AG09319 (cell line): ENCODE measurements at regions not wholly inside any gene's neighbourhood (a gene's known extent, or its start where the extent isn't known, plus 50 kb on each side); places are given as distances from the start of the nearest gene placed in this dataset.

Source experiments
- DNase-seq: peaks from one replicate; pipeline ENCODE4 v3.0.0-alpha.2; 2010; ENCODE audit warnings: low read depth; ENCODE audit errors: extremely low read depth
- TF ChIP-seq, protein P1 (sequence below): IDR thresholded peaks from 2 replicates; pipeline ENCODE4 v1.5.1; 2011; ENCODE audit warnings: low read depth, mild to moderate bottlenecking, inconsistent platforms, low read length, moderate library complexity

DNA sequence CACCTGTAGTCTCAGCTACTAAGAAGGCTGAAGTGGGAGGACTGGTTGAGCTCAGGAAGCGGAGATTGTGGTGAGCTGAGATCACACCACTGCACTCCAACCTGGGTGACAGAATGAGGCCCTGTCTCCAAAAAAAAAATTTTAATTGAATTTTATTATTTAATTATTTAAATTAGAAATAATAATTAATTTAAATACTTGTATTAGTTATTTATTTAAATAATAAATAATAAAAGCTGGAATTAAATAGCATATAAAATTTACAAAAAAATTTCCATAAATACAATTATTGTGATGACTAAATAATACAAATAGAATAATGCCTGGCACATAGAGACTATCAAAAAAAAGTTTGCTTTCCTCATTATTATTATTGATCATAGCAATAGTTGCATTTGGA is 371.5 kb downstream of the KCNA4 start:
- no peak for DNase-seq
- TF ChIP-seq, protein P1, sequence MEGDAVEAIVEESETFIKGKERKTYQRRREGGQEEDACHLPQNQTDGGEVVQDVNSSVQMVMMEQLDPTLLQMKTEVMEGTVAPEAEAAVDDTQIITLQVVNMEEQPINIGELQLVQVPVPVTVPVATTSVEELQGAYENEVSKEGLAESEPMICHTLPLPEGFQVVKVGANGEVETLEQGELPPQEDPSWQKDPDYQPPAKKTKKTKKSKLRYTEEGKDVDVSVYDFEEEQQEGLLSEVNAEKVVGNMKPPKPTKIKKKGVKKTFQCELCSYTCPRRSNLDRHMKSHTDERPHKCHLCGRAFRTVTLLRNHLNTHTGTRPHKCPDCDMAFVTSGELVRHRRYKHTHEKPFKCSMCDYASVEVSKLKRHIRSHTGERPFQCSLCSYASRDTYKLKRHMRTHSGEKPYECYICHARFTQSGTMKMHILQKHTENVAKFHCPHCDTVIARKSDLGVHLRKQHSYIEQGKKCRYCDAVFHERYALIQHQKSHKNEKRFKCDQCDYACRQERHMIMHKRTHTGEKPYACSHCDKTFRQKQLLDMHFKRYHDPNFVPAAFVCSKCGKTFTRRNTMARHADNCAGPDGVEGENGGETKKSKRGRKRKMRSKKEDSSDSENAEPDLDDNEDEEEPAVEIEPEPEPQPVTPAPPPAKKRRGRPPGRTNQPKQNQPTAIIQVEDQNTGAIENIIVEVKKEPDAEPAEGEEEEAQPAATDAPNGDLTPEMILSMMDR = no peak

DNA sequence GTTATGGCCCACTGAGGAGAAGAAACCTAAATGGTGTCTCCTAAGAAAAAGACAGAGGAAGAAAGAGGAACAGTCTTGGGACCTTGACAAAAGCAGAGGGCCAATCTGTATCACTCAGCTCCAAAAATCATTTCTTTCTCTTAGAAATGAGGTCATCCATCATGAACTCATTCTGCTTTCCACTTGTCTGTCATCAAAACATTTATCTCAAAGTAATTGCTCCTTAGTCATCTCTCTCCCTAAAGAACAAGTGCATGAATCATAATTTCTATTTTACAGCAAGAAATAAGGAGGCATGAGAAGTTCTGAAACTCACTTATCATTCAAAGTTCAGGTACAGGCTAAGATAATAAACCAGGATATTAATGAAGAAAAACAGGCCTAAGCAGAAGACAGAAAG is 375.6 kb downstream of the KCNA4 start:
- no peak for DNase-seq

DNA sequence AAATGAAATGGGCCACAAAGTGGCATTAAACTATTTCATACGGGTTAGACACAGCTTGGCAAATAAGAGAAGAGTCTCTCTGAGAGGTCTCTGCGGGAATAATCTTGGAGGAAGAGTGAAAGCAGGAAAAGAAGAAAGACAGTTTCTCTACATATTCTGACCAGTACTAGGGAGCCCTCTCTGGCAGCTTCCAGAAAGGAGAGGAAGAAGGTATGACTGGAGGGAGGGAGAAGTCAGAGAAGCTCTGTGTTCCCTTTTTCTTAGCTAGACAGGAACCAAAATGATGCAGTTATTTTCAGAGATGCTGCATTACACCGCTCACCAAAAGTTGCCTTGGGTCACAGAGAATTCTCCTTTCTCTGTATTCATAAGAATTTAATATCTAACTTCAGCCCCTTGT is 382.1 kb downstream of the KCNA4 start:
- DNase-seq = no peak
- TF ChIP-seq, protein P1 = no peak

More for the DNA sequence above, 375.6 kb downstream of the KCNA4 start:
- TF ChIP-seq, protein P1 = no peak

DNA sequence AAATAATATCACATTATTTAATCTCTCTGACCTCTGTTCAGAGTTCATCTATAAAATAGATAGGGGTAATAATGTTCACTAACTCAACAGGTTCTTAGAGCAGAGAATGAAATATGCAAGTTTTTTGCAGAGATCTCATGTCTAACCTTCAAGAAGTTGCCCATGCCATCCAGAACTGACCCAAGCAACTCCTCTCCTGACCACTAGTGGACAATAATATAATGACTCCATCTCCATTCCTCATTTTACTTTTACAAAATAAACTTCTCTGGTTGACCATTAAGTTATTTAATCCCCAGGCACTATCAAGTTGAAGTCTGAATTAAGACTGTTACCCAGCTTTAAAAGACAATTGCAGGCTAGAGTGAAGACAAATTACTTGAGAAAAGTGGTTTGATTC is 382.6 kb downstream of the KCNA4 start:
- no peak for DNase-seq
- TF ChIP-seq, protein P1 = no peak

DNA sequence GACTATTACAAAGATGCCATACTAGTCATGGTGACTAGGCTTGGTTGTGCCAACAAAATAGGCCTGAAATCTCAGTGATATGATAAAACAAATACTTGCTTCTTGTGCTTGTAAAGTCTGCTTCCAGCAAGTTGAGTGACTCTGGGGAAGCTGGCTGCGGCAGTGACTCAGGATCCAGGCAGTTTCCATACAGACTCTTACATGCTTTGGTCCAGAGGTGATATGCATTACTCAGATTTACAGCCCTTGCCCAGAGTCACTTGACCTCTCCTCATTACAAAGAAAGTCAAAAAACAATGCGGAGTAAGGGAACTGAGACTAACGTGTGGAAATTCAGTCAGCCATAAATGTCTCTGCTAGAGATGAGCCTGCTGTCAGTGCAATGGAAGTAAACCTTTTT is 387.5 kb downstream of the KCNA4 start:
- TF ChIP-seq, protein P1 = no peak
- DNase-seq = no peak

DNA sequence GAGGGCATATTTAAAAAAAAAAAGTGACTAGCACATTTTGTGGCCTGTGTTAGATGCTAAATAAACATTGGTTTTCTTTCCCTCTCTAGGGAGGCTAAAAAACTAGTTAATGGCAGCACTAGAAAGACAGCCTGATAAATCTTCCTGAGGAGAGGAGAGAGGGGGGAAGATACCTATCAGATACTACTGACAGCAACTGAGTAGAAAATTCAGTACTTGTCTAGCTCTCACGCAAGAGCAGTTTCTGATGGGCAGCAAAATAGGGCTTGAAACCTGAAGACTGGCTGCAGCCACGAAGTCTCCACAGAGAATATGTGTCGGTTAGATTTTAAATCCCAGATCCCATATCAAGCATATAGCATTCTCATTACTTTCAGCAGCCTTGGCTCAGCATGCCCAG is 388.2 kb downstream of the KCNA4 start:
- no peak for DNase-seq
- TF ChIP-seq, protein P1 = no peak

DNA sequence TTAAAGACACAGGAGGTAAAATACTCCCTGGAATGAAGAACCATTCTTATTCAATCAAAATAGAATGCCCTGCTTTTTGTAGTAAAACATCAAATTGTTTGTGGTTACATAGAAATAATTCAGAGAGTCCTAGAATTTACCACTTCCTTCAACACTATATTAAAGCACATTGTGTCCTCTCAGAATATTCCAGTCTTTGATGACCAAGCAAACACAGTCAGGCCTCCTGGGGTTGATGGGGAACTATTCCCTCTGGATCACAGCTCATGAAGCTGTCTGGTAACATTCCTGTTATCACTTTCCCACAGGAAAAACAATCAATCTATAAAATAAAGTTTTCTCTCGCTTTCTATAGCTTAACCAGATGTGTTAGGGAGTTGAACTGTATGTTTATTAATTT is 389.3 kb downstream of the KCNA4 start:
- TF ChIP-seq, protein P1 = no peak
- DNase-seq = no peak
